Activated naive CD4-positive, alpha-beta T cell treated with anti-CD3 and anti-CD28 coated beads, Interleukin-2, amount 10 ng/mL, durations not matched to agents 7 days and 5 days (primary cell): ENCODE measurements at regions not wholly inside any gene's neighbourhood (a gene's known extent, or its start where the extent isn't known, plus 50 kb on each side); places are given as distances from the start of the nearest gene placed in this dataset.

Experiments
- CTCF ChIA-PET: fragments of 350-600 bp; sonication (Branson Sonifier 250); formaldehyde crosslinking; loops from one replicate; lab custom pipeline; 2021; ENCODE audit warnings: antibody characterized with exemption; lab: Charles Lee
- DNase-seq: peaks from one replicate; pipeline ENCODE4 v3.0.0-alpha.2; 2020
- H3K27ac Mint-ChIP-seq: one replicate; pipeline ENCODE4 v1.8.0; 2021; ENCODE audit warnings: mild to moderate bottlenecking, moderate library complexity, mixed read lengths
- H3K27me3 Mint-ChIP-seq: one replicate; pipeline ENCODE4 v1.8.0; 2021; ENCODE audit warnings: mild to moderate bottlenecking, mixed read lengths
- H3K36me3 Mint-ChIP-seq: one replicate; pipeline ENCODE4 v1.8.0; 2021; ENCODE audit warnings: mixed read lengths
- H3K4me1 Mint-ChIP-seq: one replicate; pipeline ENCODE4 v1.8.0; 2021; ENCODE audit warnings: mixed read lengths
- H3K4me3 Mint-ChIP-seq: one replicate; pipeline ENCODE4 v1.8.0; 2021; ENCODE audit warnings: mild to moderate bottlenecking, moderate library complexity, mixed read lengths
- H3K9me3 Mint-ChIP-seq: one replicate; pipeline ENCODE4 v1.8.0; 2021; ENCODE audit warnings: mixed read lengths

GRCh38 chr11:80338231-80338630 lies 897.4 kb upstream of the TENM4 start:
- no peak for DNase-seq
- H3K36me3 Mint-ChIP-seq = no peaks in the 10 kb centered on the region
- H3K27ac Mint-ChIP-seq = no peak overlapping the region
- no peak overlapping the region for H3K4me3 Mint-ChIP-seq
- peaks cover 3% of the 10 kb centered on the region for H3K9me3 Mint-ChIP-seq
- CTCF ChIA-PET = no interaction called here
- no peaks in the 10 kb centered on the region for H3K4me1 Mint-ChIP-seq
- no peaks in the 10 kb centered on the region for H3K27me3 Mint-ChIP-seq

DNA sequence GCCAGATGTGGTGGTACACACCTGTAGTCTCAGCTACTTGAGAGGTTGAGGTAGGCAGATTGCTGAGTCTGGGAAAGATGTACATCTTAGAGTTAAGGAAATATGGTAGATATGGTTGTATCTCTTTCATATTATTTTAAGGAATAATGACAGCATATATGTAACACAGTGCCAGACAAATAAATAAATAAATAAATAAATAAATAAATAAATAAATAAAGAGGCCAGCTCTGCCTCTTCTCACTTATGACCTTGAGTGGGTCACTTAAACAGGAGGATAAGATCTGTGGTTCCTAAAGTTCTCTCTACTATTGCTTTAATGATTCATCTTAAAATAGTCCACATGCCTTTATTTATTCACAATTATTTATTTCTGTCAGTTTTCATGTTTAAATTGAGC lies 890.9 kb upstream of the TENM4 start:
- CTCF ChIA-PET = interaction anchor here (0.6 kb wide), 1 partner anchor 840 kb away, joined by 3 read pairs; no protein-coding TSS in a partner anchor
- no peaks in the 10 kb centered on the region for H3K4me1 Mint-ChIP-seq
- no peak overlapping the region for H3K27ac Mint-ChIP-seq
- H3K9me3 Mint-ChIP-seq = peaks cover 12% of the 10 kb centered on the region
- H3K36me3 Mint-ChIP-seq = no peaks in the 10 kb centered on the region
- H3K4me3 Mint-ChIP-seq = no peak overlapping the region
- H3K27me3 Mint-ChIP-seq = no peaks in the 10 kb centered on the region
- DNase-seq = no peak

DNA sequence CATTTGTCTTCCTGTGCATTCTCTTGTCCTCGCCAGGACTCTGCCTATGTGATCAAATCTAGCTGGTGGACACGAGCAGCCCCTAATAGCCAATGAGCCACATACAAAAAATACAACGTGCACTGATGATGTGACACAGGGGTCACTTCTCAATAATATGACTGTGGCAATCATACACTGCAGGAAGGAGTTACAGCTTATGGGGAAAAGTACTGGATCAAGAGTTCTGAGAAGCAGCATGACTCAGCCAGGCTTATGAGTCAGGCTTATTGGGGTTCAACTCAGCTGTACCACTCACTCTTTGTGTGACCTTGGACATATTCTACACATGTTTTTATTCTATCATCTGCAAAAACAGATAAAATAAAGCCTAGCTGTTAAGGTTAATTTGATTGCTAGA lies 889.4 kb upstream of the TENM4 start:
- CTCF ChIA-PET = no interaction called here
- H3K9me3 Mint-ChIP-seq = peaks cover 12% of the 10 kb centered on the region
- no peak overlapping the region for H3K27ac Mint-ChIP-seq
- no peak for DNase-seq
- no peaks in the 10 kb centered on the region for H3K36me3 Mint-ChIP-seq
- H3K27me3 Mint-ChIP-seq = no peaks in the 10 kb centered on the region
- no peaks in the 10 kb centered on the region for H3K4me1 Mint-ChIP-seq
- no peak overlapping the region for H3K4me3 Mint-ChIP-seq

- Mint-ChIP-seq H3K36me3 (no peaks in the 10 kb centered on the region), H3K27me3 (no peaks in the 10 kb centered on the region), H3K27ac (no peak overlapping the region), H3K9me3 (peaks cover 12% of the 10 kb centered on the region), H3K4me3 (no peak overlapping the region), H3K4me1 (no peaks in the 10 kb centered on the region)
- no peak for DNase-seq
- CTCF ChIA-PET = no interaction called here
Measured at GRCh38 chr11:80328774-80329173, 887.9 kb upstream of the TENM4 start.

DNA sequence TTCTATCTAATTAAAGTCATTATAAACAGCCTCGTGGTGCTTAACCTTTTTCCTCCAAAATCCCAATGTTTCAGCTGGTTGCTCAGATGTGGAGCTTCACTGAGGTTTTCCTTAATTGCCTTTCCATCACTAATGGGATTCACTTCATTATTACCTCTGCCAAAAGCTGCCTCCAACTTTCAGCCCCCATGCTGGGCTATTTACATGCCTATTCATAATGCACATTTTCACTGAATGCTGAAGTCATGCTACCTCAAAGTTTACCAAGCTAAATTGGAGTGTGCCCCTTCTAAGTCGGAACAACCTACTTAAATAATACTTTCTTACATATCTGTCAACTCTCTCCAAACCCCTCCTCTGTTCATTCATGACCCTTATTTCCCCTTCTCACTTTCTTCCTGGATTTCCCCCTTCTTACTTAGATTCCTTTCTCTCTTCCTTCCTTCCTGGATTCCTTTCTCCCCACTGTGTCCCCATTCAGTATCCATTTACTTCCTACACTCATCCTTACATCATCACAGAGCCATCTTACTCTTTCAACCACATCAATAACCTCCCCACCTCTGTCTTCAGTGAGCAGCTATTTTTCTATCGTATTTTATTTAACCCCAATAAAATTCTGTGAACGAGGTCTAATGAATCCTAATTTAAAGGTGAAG lies 887.3 kb upstream of the TENM4 start:
- Mint-ChIP-seq H3K4me1 (no peaks in the 10 kb centered on the region), H3K27me3 (no peaks in the 10 kb centered on the region), H3K27ac (no peak overlapping the region), H3K4me3 (no peak overlapping the region), H3K9me3 (peaks cover 12% of the 10 kb centered on the region), H3K36me3 (no peaks in the 10 kb centered on the region)
- CTCF ChIA-PET = no interaction called here
- DNase-seq = no peak

DNA sequence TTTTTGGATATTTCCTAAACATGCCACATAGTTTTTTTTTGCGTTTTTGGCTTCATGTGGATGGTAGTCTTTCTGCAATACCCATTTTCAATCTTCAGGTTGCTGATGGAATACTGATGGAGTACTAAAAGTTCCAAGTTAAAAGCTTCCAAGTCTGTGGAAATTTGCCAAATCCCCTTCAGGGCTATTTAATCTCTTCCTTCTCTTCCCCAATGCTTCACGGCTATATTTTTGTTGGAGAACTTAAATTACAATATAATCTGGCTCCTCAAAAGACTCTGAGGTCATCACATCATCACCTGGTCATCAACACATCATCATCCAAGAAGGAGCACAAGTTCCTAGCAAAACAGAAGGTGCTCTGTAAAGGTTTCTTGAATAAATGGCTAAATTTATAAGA lies 881.0 kb upstream of the TENM4 start:
- Mint-ChIP-seq H3K9me3 (no peaks in the 10 kb centered on the region), H3K4me1 (no peaks in the 10 kb centered on the region), H3K36me3 (no peaks in the 10 kb centered on the region), H3K27me3 (no peaks in the 10 kb centered on the region), H3K27ac (no peak overlapping the region), H3K4me3 (no peak overlapping the region)
- no peak for DNase-seq
- CTCF ChIA-PET = interaction anchor here (1.0 kb wide), 1 partner anchor 1676 kb away, joined by 3 read pairs; no protein-coding TSS in a partner anchor

GRCh38 chr11:80320765-80321164 lies 879.9 kb upstream of the TENM4 start:
- no peak for DNase-seq
- Mint-ChIP-seq H3K27ac (no peak overlapping the region), H3K4me3 (no peak overlapping the region), H3K36me3 (no peaks in the 10 kb centered on the region), H3K4me1 (no peaks in the 10 kb centered on the region), H3K27me3 (no peaks in the 10 kb centered on the region), H3K9me3 (no peaks in the 10 kb centered on the region)
- CTCF ChIA-PET = interaction anchor here (1.0 kb wide), 1 partner anchor 1675 kb away, joined by 3 read pairs; no protein-coding TSS in a partner anchor

DNA sequence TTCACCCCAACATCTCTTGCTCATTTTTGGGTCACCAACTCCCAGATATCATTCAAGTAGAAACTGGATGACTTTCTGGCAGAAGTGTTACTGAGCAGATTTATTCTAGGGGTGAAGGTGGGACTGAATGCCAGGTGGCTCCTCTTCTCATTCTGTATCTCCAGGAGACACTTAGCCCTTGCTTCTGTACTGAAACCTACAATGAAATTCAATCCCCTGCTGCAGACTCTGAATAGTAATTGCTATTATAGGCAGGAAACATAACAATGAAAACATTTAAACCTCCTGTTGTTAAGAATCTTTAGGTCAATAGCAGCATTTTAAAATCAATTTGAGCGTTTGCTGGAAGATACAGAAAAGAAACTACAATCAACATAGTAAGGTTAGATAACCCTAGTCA lies 879.4 kb upstream of the TENM4 start:
- H3K9me3 Mint-ChIP-seq = no peaks in the 10 kb centered on the region
- no peaks in the 10 kb centered on the region for H3K4me1 Mint-ChIP-seq
- CTCF ChIA-PET = no interaction called here
- DNase-seq = no peak
- H3K36me3 Mint-ChIP-seq = no peaks in the 10 kb centered on the region
- no peak overlapping the region for H3K27ac Mint-ChIP-seq
- no peak overlapping the region for H3K4me3 Mint-ChIP-seq
- no peaks in the 10 kb centered on the region for H3K27me3 Mint-ChIP-seq

- DNase-seq = no peak
- Mint-ChIP-seq H3K27ac (no peak overlapping the region), H3K4me1 (no peaks in the 10 kb centered on the region)
Measured at GRCh38 chr11:80317612-80318011, 876.8 kb upstream of the TENM4 start.

GRCh38 chr11:80315200-80315599 lies 874.4 kb upstream of the TENM4 start:
- H3K4me1 Mint-ChIP-seq = no peaks in the 10 kb centered on the region
- CTCF ChIA-PET = no interaction called here
- H3K27ac Mint-ChIP-seq = no peak overlapping the region
- no peak for DNase-seq
- H3K27me3 Mint-ChIP-seq = no peaks in the 10 kb centered on the region
- no peak overlapping the region for H3K4me3 Mint-ChIP-seq
- H3K36me3 Mint-ChIP-seq = no peaks in the 10 kb centered on the region
- no peaks in the 10 kb centered on the region for H3K9me3 Mint-ChIP-seq

More at GRCh38 chr11:80317612-80318011, 876.8 kb upstream of the TENM4 start:
- Mint-ChIP-seq H3K36me3 (no peaks in the 10 kb centered on the region), H3K9me3 (no peaks in the 10 kb centered on the region), H3K27me3 (no peaks in the 10 kb centered on the region), H3K4me3 (no peak overlapping the region)
- CTCF ChIA-PET = no interaction called here

DNA sequence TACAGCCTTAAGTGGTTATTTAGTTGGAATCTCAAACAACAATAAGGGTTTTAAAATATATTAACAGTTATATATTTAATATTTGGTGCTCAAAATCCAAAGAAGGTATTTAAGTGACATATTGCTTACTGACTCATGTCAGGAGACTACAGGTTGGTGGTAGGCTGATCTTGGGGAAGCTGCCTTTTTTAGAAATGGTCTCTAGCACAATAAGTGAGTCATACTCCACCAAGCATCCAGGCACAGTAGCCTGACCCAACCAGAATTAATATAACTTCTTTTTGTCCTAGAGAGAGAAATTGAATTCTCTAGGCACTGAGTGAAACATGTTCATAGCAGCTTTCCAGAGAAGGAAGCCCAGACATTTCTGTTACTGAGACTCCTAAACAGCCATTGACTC lies 868.5 kb upstream of the TENM4 start:
- no peak for DNase-seq
- Mint-ChIP-seq H3K27me3 (no peaks in the 10 kb centered on the region), H3K27ac (no peak overlapping the region), H3K4me1 (no peaks in the 10 kb centered on the region), H3K9me3 (peaks cover 11% of the 10 kb centered on the region), H3K36me3 (no peaks in the 10 kb centered on the region), H3K4me3 (no peak overlapping the region)
- CTCF ChIA-PET = no interaction called here

DNA sequence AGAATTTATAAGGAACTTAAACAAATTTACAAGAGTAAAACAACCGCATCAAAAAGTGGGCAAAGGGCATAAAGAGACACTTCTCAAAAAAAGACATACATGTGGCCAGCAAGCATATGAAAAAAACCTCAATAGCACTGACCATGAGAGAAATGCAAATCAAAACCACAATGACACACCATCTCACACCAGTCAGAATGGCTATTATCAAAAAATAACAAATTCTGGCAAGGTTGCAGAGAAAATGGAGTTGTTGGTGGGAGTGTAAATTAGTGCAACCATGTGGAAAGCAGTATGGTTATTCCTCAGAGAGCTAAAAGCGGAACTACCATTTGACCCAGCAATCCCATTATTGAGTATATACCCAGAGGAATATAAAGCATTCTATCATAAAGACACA lies 866.8 kb upstream of the TENM4 start:
- Mint-ChIP-seq H3K36me3 (no peaks in the 10 kb centered on the region), H3K27ac (no peak overlapping the region), H3K9me3 (peaks cover 18% of the 10 kb centered on the region), H3K4me1 (no peaks in the 10 kb centered on the region), H3K4me3 (no peak overlapping the region), H3K27me3 (no peaks in the 10 kb centered on the region)
- no peak for DNase-seq
- CTCF ChIA-PET = no interaction called here

GRCh38 chr11:80297858-80298632 lies 857.2 kb upstream of the TENM4 start:
- H3K9me3 Mint-ChIP-seq = peaks cover 6% of the 10 kb centered on the region
- no peaks in the 10 kb centered on the region for H3K27me3 Mint-ChIP-seq
- no peak overlapping the region for H3K4me3 Mint-ChIP-seq
- H3K27ac Mint-ChIP-seq = no peak overlapping the region
- DNase-seq = no peak
- no peaks in the 10 kb centered on the region for H3K36me3 Mint-ChIP-seq
- CTCF ChIA-PET = no interaction called here
- no peaks in the 10 kb centered on the region for H3K4me1 Mint-ChIP-seq

GRCh38 chr11:80293293-80293692 lies 852.5 kb upstream of the TENM4 start:
- Mint-ChIP-seq H3K27me3 (no peaks in the 10 kb centered on the region), H3K36me3 (no peaks in the 10 kb centered on the region), H3K9me3 (peaks cover 2% of the 10 kb centered on the region), H3K4me1 (no peaks in the 10 kb centered on the region), H3K4me3 (no peak overlapping the region), H3K27ac (no peak overlapping the region)
- CTCF ChIA-PET = no interaction called here
- no peak for DNase-seq
